WTC11 (cell line): ENCODE measurements at regions not wholly inside any gene's neighbourhood (a gene's known extent, or its start where the extent isn't known, plus 50 kb on each side); places are given as distances from the start of the nearest gene placed in this dataset.

Experiments used
- CTCF ChIP-seq: fragments of 200-600 bp; IDR thresholded peaks from 2 replicates; pipeline ENCODE4 v1.8.0; 2022; ENCODE audit warnings: antibody characterized with exemption
- E2F5 ChIP-seq: sonication (generic); formaldehyde crosslinking; IDR thresholded peaks from 2 replicates; pipeline ENCODE4 v1.8.1; 2022; ENCODE audit warnings: mild to moderate bottlenecking, moderate library complexity, missing genetic modification reagents
- NR3C1 ChIP-seq: sonication (generic); formaldehyde crosslinking; conservative IDR thresholded peaks from 2 replicates; pipeline ENCODE4 v1.8.1; 2023; ENCODE audit warnings: low read depth, mild to moderate bottlenecking, missing genetic modification reagents
- TF ChIP-seq, protein P1 (sequence below): sonication (generic); formaldehyde crosslinking; IDR thresholded peaks from 2 replicates; pipeline ENCODE4 v1.8.0; 2022; ENCODE audit warnings: mild to moderate bottlenecking, missing genetic modification reagents

- no peak for TF ChIP-seq E2F5 (CRISPR knock-in tag)
- TF ChIP-seq, protein P1, sequence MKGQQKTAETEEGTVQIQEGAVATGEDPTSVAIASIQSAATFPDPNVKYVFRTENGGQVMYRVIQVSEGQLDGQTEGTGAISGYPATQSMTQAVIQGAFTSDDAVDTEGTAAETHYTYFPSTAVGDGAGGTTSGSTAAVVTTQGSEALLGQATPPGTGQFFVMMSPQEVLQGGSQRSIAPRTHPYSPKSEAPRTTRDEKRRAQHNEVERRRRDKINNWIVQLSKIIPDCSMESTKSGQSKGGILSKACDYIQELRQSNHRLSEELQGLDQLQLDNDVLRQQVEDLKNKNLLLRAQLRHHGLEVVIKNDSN (CRISPR knock-in tag) = no peak
- TF ChIP-seq CTCF = no peak
- no peak for TF ChIP-seq NR3C1 (CRISPR knock-in tag)
Measured at GRCh38 chr7:41030673-41031072, 672.2 kb downstream of the INHBA start.
